ENCODE measurements at regions not wholly inside any gene's neighbourhood (a gene's known extent, or its start where the extent isn't known, plus 50 kb on each side); places are given as distances from the start of the nearest gene placed in this dataset.

- TF ChIP-seq CTCF (IDR thresholded peaks at IDR 0.05), result no peak
- intact Hi-C loops (cut with DNase I), result no loop called here
- H3K36me3 ChIP-seq, result no peaks in the 10 kb centered on the region
- H3K27ac ChIP-seq, result no peak overlapping the region
- no peak for ATAC-seq
- no peak overlapping the region for H3K4me3 ChIP-seq
- H3K4me1 ChIP-seq, result no peaks in the 10 kb centered on the region
- H3K9me3 ChIP-seq, result no peaks in the 10 kb centered on the region
- no peaks in the 10 kb centered on the region for H3K27me3 ChIP-seq
- no peak for DNase-seq
Measured at GRCh38 chr9:38276771-38277439, 115.6 kb upstream of the ALDH1B1 start.

GRCh38 chr9:38274800-38275199 is 117.7 kb upstream of the ALDH1B1 start:
- Histone ChIP-seq H3K27ac (no peak overlapping the region), H3K27me3 (no peaks in the 10 kb centered on the region), H3K4me3 (no peak overlapping the region), H3K9me3 (no peaks in the 10 kb centered on the region), H3K36me3 (no peaks in the 10 kb centered on the region), H3K4me1 (no peaks in the 10 kb centered on the region)
- DNase-seq (no peak), ATAC-seq (no peak)
- no peak for TF ChIP-seq CTCF (IDR thresholded peaks at IDR 0.05)
- intact Hi-C loops (cut with DNase I), result no loop called here

GRCh38 chr9:38272710-38273109 is 119.8 kb upstream of the ALDH1B1 start:
- Histone ChIP-seq H3K4me3 (no peak overlapping the region), H3K4me1 (no peaks in the 10 kb centered on the region), H3K27ac (no peak overlapping the region), H3K36me3 (no peaks in the 10 kb centered on the region), H3K27me3 (no peaks in the 10 kb centered on the region), H3K9me3 (no peaks in the 10 kb centered on the region)
- DNase-seq, result no peak
- no peak for ATAC-seq
- no peak for TF ChIP-seq CTCF (IDR thresholded peaks at IDR 0.05)
- intact Hi-C loops (cut with DNase I), result no loop called here

GRCh38 chr9:38271666-38272241 is 120.7 kb upstream of the ALDH1B1 start:
- no peak for TF ChIP-seq CTCF (IDR thresholded peaks at IDR 0.05)
- no peak for ATAC-seq

GRCh38 chr9:38269775-38270174 is 122.7 kb upstream of the ALDH1B1 start:
- H3K4me3 ChIP-seq, result no peak overlapping the region
- ATAC-seq (no peak), DNase-seq (no peak)
- no peak overlapping the region for H3K27ac ChIP-seq
- no peak for TF ChIP-seq CTCF (IDR thresholded peaks at IDR 0.05)
- H3K36me3 ChIP-seq, result no peaks in the 10 kb centered on the region
- H3K27me3 ChIP-seq, result no peaks in the 10 kb centered on the region
- intact Hi-C loops (cut with DNase I), result no loop called here
- no peaks in the 10 kb centered on the region for H3K4me1 ChIP-seq
- H3K9me3 ChIP-seq, result peaks cover 0 to 15% of the 10 kb centered on the region in 2 donors

More at GRCh38 chr9:38271666-38272241, 120.7 kb upstream of the ALDH1B1 start:
- H3K4me3 ChIP-seq, result no peak overlapping the region
- H3K36me3 ChIP-seq, result no peaks in the 10 kb centered on the region
- intact Hi-C loops (cut with DNase I), result no loop called here
- no peaks in the 10 kb centered on the region for H3K4me1 ChIP-seq
- no peak for DNase-seq
- no peaks in the 10 kb centered on the region for H3K27me3 ChIP-seq
- H3K27ac ChIP-seq, result no peak overlapping the region
- H3K9me3 ChIP-seq, result no peaks in the 10 kb centered on the region

Measured in left lung (tissue), 4 donors.